ENCODE measurements at regions not wholly inside any gene's neighbourhood (a gene's known extent, or its start where the extent isn't known, plus 50 kb on each side); places are given as distances from the start of the nearest gene placed in this dataset.

DNA sequence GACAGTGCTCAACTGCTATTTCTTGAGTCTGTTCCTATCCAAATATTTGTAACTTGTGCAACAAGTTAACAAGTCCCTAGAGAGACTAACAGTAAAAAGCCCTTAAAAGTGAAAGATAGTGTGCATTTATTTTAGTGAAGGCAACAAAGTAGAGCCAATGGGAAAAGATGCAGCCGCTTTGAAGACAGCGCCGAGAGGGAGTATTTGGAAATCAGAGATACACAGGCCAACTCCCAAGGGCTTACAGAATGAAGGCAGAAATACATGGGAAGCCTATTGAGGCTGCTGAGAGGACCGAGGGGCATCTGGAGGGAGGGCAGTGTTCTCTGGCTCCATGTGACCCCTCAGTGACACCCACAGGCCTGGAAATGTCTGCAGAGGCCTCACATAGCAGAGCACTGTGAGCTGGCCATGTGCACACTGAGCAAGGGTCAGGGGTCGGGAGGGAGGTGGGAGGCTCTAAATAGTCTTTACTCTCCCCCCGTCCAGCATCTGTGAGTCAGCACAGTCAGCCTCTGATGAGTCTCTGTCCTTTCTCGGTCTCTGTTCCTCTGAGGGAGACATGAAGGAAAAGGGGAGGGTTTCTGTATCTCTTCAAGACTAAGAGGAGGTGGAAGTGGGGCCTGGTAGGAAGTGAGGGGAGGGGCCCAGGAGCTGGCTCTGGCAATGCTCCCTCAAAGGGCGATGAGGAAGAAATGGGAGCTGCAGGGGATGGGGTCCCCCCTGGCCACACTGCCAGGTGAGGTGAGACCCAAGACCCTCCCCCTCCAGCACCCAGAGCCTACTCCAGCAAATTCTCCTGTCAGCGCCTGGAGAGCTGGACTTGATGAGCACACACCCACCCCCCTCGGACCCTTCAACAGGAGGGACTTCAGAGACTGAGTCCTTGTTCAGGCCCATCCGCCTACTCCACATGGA is 133.6 kb downstream of the SP3 start:
- TF ChIP-seq, protein P1, sequence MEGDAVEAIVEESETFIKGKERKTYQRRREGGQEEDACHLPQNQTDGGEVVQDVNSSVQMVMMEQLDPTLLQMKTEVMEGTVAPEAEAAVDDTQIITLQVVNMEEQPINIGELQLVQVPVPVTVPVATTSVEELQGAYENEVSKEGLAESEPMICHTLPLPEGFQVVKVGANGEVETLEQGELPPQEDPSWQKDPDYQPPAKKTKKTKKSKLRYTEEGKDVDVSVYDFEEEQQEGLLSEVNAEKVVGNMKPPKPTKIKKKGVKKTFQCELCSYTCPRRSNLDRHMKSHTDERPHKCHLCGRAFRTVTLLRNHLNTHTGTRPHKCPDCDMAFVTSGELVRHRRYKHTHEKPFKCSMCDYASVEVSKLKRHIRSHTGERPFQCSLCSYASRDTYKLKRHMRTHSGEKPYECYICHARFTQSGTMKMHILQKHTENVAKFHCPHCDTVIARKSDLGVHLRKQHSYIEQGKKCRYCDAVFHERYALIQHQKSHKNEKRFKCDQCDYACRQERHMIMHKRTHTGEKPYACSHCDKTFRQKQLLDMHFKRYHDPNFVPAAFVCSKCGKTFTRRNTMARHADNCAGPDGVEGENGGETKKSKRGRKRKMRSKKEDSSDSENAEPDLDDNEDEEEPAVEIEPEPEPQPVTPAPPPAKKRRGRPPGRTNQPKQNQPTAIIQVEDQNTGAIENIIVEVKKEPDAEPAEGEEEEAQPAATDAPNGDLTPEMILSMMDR (IDR thresholded peaks at IDR 0.05), result no peak
- TF ChIP-seq POLR2A (IDR thresholded peaks at IDR 0.05), result no peak
